Large intestine (tissue), 3 donors: ENCODE measurements at regions not wholly inside any gene's neighbourhood (a gene's known extent, or its start where the extent isn't known, plus 50 kb on each side); places are given as distances from the start of the nearest gene placed in this dataset.

Experiments used
- DNase-seq, 2 donors: peaks; one replicate each; pipeline versions ENCODE4 v3.0.0 to v3.0.0-alpha.2; 2013
- H3K27ac ChIP-seq: one replicate; pipeline ENCODE4 v1.5.1; 2013; ENCODE audit warnings: low read length
- H3K27me3 ChIP-seq: 2 replicates; pipeline ENCODE4 v1.6.1; 2013; ENCODE audit warnings: low read length; ENCODE audit not compliant: control insufficient read depth, insufficient read depth
- H3K36me3 ChIP-seq: 2 replicates; pipeline ENCODE4 v1.6.1; 2013; ENCODE audit warnings: low read length; ENCODE audit not compliant: control insufficient read depth, insufficient read depth
- H3K4me1 ChIP-seq: one replicate; pipeline ENCODE4 v1.6.1; 2013; ENCODE audit warnings: low read length; ENCODE audit not compliant: control insufficient read depth, insufficient read depth
- H3K4me3 ChIP-seq: one replicate; pipeline ENCODE4 v1.5.1; 2013; ENCODE audit warnings: low read length
- H3K9me3 ChIP-seq: one replicate; pipeline ENCODE4 v1.6.1; 2013; ENCODE audit warnings: mild to moderate bottlenecking, low read depth, low read length, moderate library complexity; ENCODE audit not compliant: control insufficient read depth
- WGBS: methylation state at CpG from one replicate; pipeline ENCODE4 v1.1.5; 2013; ENCODE audit warnings: low lambda C conversion rate; ENCODE audit not compliant: insufficient coverage; 5-methylcytosine and 5-hydroxymethylcytosine counted together

DNA sequence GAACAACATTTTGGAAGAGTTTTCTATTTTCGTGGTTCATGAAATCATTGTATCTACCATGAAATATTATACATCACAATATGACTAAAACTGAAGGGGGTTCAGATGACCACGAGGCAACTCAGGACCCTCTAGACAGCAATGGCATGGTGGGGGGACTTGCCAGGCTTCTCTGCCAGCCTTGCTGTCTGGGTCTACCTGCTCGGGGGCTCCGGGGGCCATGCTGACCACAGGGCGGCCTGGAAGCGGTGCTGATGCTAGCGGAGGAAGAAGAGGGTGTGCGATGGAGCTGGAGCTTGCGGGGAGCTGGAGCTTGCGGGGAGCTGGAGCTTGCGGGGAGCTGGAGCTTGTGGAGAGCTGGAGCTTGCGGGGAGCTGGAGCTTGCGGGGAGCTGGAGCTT lies 89.2 kb upstream of the IRX4 start:
- Histone ChIP-seq H3K4me1 (no peaks in the 10 kb centered on the region), H3K27me3 (peaks cover 3% of the 10 kb centered on the region), H3K4me3 (no peak overlapping the region), H3K27ac (no peak overlapping the region), H3K9me3 (no peaks in the 10 kb centered on the region), H3K36me3 (no peaks in the 10 kb centered on the region)
- no peak for DNase-seq
- WGBS, result 97% methylated on average over 6 of the region's 13 CpGs

DNA sequence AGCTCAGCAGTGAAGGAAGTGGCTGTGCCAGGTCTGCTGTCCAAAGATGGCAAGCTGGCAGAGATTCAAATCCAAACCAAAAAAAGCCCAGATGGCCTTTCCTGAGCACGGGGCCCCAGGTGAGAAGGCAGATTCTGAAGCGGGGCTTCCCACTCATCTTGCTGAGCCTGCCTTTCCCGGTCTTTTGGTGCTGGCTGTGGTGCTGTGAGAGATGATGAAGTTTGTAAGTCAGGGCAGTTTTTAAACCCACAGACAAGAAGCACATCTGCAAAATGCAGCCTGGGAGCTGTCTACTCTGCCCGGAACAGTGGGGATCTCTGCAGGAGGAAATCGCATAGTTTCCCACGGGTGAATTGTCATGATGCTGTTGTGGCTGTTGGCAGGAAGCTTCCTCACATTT lies 85.0 kb upstream of the IRX4 start:
- WGBS, result no CpG with 5 or more reads among the region's 6 CpGs
- H3K9me3 ChIP-seq, result no peaks in the 10 kb centered on the region
- H3K36me3 ChIP-seq, result no peaks in the 10 kb centered on the region
- no peaks in the 10 kb centered on the region for H3K4me1 ChIP-seq
- H3K27me3 ChIP-seq, result no peaks in the 10 kb centered on the region
- DNase-seq, result no peak
- no peak overlapping the region for H3K4me3 ChIP-seq
- no peak overlapping the region for H3K27ac ChIP-seq

DNA sequence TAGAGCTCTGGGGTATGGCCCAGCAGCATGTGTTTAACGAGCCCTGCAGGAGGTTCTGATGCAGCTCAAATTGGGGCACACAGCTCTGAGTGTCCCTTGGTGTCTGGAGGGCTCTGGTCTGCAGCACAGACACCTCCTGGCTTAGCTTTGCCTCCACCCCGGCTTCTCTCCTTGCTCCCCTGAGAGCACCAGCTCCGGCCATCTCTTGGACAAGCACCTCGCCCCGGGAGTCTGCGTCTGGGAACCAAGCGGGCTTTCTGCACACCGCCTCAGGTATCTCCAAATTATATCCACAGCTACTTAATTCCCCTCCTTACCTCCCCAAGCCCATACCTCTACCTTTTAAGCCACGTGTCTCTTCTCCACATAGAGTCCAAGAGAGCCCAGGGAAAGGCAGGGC lies 83.7 kb upstream of the IRX4 start:
- no peak overlapping the region for H3K27ac ChIP-seq
- no peaks in the 10 kb centered on the region for H3K4me1 ChIP-seq
- H3K36me3 ChIP-seq, result no peaks in the 10 kb centered on the region
- no peak for DNase-seq
- WGBS, result no CpG with 5 or more reads among the region's 9 CpGs
- H3K4me3 ChIP-seq, result no peak overlapping the region
- H3K9me3 ChIP-seq, result no peaks in the 10 kb centered on the region
- no peaks in the 10 kb centered on the region for H3K27me3 ChIP-seq

DNA sequence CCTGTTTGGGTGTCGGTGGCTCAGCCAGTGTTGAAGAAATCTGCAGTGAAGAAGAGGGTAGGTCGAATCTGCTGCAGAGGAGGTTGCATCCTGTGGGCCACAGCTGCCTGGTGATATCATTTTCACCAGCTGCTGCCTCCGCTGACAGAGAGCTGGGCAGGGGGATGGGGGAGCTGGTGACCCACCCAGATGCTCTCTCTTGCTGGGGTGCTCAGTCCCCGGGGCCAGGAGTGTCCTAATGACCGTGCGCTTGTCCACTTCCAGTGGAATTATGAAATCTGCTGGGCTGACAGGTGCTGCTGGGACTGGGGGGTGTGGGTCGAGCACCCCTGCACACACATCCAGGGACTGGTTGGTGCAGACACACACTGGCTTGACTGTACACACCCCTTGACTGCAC lies 83.2 kb upstream of the IRX4 start:
- Histone ChIP-seq H3K9me3 (peaks cover 2% of the 10 kb centered on the region), H3K4me1 (no peaks in the 10 kb centered on the region), H3K4me3 (no peak overlapping the region), H3K27me3 (no peaks in the 10 kb centered on the region), H3K36me3 (no peaks in the 10 kb centered on the region), H3K27ac (no peak overlapping the region)
- DNase-seq, result no peak
- WGBS, result no CpG with 5 or more reads among the region's 7 CpGs

DNA sequence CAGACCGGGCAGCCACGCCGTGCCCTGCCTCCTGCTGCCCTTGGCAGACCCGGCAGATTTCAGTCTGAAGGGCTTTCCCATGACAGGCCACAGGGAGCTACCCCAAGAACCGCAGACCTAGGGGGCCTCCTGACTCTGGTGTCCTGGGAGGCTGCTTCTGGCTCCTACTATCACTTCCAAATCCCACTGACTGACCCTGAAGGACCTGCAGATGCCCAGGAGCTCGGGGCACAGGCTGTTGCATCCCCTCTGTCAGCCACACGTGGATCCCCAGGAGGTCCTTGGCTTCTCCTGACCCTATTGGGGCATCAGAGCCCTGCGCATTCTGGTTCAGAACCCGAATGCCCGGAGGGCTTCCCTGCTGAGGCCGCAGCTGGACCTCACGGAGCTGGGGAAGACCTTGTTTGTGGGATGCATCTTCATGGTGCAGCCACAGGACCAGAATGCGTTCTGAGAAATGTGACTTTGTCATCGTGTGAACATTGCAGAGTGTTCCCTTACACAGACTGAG lies 81.3 kb upstream of the IRX4 start:
- H3K27me3 ChIP-seq, result no peaks in the 10 kb centered on the region
- H3K27ac ChIP-seq, result no peak overlapping the region
- peaks cover 3% of the 10 kb centered on the region for H3K9me3 ChIP-seq
- no peaks in the 10 kb centered on the region for H3K4me1 ChIP-seq
- DNase-seq, result no peak
- no peaks in the 10 kb centered on the region for H3K36me3 ChIP-seq
- no CpG with 5 or more reads among the region's 14 CpGs for WGBS
- H3K4me3 ChIP-seq, result no peak overlapping the region

DNA sequence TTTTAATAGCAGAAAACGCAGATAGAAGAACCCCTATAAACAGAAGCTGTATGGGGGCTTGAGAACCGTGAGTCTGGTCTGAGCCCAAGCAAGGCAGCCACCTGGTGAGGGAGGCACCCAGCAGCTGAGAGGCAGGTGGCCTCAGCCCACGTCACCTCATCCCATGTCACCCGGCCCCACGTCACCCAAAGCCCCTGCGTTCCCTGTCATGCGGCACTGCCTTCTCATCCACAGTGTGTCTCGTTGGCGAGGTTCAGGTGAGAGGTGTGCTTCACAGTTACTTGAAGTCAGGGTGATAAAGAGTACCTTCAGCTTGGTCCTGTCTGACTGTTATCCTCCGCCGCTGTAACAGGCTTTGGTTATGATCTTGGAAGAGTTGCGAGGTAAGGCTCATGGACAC lies 80.6 kb upstream of the IRX4 start:
- H3K36me3 ChIP-seq, result no peaks in the 10 kb centered on the region
- no peak for DNase-seq
- H3K4me1 ChIP-seq, result no peaks in the 10 kb centered on the region
- WGBS, result no CpG with 5 or more reads among the region's 12 CpGs
- H3K27me3 ChIP-seq, result no peaks in the 10 kb centered on the region
- H3K9me3 ChIP-seq, result peaks cover 3% of the 10 kb centered on the region
- no peak overlapping the region for H3K27ac ChIP-seq
- H3K4me3 ChIP-seq, result no peak overlapping the region

DNA sequence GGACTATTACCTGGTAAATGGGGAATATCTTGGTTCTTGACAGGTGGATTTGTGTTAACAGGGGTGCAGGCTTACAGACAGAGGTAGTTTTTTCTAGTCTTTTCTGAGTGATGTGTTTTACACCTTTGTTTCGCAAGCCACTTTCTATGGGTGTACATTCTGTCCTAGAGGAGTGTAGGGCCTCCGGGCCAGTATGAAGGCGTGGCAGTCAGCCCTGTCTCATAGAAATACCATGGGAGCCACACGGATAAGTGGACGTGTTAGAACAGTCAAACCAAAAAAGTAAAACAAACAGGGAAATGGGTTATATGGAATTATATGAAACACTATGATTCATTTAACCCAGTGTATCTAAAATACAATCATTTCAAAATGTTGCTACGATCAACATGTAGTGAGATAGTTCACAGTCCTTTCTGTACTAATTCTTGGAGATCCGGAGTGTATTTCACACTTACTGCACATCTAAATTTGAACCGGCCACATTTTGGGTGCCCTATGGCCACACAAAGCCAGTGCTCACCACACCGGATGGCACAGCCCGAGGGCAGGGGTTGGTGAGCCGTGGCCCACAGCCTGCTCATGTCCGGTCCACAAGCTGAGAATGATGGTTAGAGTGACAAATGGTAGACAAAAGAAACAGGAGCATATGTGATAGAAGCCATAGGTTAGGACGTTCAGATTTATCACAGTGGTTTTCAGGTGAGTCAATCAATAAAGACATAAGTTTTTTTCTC lies 80.1 kb upstream of the IRX4 start:
- no peak overlapping the region for H3K4me3 ChIP-seq
- no peak overlapping the region for H3K27ac ChIP-seq
- H3K36me3 ChIP-seq, result no peaks in the 10 kb centered on the region
- H3K4me1 ChIP-seq, result no peaks in the 10 kb centered on the region
- 83% methylated on average over 5 of the region's 13 CpGs for WGBS
- no peak for DNase-seq
- peaks cover 3% of the 10 kb centered on the region for H3K9me3 ChIP-seq
- H3K27me3 ChIP-seq, result no peaks in the 10 kb centered on the region

DNA sequence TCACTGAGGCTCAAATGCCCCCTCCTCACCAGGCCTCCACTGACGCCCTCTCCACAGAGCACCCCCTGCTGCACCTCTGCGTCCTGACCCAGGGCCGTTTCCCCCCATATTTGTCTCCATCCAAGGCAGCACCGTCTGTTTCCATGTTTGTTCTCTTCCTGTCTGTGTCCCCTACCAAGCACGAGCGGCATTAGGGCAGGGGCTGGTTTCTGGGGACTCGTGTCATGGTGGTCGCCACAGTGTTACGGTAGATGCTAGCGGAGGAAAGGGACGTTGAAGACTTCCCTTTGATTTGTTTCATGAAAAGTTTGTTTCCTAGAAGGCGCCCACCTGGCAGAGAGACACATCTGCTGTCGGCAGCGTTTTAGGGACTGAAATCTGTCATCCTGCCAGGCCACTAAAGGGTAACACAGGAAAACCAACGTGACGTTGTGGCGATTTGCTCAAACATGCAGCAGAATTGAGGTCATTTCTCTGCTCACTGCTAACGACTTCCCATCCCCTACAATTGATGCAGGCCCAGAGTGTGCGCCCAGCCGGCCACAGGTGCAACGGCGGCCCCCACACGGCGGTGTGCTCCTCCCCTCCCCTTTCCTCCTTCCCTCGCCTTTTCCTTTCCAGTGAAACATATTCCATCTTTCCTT lies 79.3 kb upstream of the IRX4 start:
- Histone ChIP-seq H3K9me3 (peaks cover 3% of the 10 kb centered on the region), H3K27ac (no peak overlapping the region), H3K4me1 (no peaks in the 10 kb centered on the region), H3K27me3 (no peaks in the 10 kb centered on the region), H3K36me3 (no peaks in the 10 kb centered on the region), H3K4me3 (no peak overlapping the region)
- DNase-seq, result no peak
- 100% methylated on average over 1 of the region's 25 CpGs for WGBS

DNA sequence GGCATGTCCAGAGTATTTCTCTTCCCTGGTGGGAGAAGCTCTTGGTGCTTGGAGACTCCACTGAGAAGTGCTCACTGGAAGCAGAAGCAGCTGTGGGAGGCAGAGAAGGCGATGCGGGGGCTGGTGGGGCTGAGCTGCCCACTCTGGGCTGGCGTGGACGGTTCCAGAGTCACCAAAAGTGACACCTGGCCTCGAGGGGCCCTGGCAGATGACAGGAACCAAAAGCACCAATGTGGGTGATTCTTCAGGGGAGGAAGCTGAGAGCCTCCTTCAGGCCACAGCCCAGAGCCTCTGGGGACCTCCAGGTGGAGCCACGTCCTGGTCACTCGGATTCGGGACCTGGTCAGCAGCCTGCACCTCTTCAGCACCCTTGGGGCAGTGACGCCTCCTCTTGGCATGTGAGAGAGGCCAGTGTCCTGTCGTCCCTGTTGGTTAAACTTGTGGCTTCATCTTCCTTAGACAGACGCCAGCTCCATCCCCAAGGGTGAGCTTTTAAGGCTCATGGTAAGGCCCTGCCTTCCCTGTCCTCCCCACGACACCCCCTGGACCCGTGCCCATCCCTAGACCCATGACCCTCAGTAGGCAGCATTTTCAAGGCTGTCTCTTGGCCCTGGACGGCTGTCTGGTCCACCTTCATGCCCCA lies 78.7 kb upstream of the IRX4 start:
- no peaks in the 10 kb centered on the region for H3K36me3 ChIP-seq
- H3K4me3 ChIP-seq, result no peak overlapping the region
- no CpG with 5 or more reads among the region's 14 CpGs for WGBS
- peaks cover 3% of the 10 kb centered on the region for H3K9me3 ChIP-seq
- H3K4me1 ChIP-seq, result no peaks in the 10 kb centered on the region
- H3K27ac ChIP-seq, result no peak overlapping the region
- no peaks in the 10 kb centered on the region for H3K27me3 ChIP-seq
- DNase-seq, result no peak

DNA sequence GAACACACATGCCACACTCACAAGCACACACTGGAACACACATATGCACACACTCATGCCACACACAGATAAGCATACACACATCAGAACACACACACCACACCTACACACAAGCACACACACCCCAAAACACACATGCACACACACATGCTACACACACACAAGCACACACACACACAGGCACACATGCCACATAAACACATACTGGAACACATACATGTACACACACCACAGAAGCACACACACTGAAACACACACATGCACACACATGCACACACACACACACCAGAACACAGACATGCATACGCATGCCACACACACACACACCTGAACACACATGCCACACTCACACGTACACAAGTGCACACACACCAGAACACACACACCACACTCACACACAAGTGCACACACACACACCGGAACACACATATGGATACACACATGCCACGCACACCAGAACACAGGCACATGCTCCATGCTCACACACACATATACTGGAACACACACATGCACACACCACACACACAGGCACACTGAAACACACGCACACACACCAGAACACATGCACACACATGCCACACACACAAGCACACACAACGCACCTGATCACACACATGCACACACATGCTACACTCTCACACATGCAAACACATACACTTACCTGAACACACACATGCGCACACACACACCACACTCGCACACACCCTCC lies 78.0 kb upstream of the IRX4 start:
- no CpG with 5 or more reads among the region's 8 CpGs for WGBS
- no peak overlapping the region for H3K27ac ChIP-seq
- H3K4me1 ChIP-seq, result no peaks in the 10 kb centered on the region
- H3K36me3 ChIP-seq, result no peaks in the 10 kb centered on the region
- no peak overlapping the region for H3K4me3 ChIP-seq
- no peaks in the 10 kb centered on the region for H3K27me3 ChIP-seq
- peaks cover 3% of the 10 kb centered on the region for H3K9me3 ChIP-seq
- no peak for DNase-seq
